Endodermal cell (in vitro differentiated cells): ENCODE measurements at regions not wholly inside any gene's neighbourhood (a gene's known extent, or its start where the extent isn't known, plus 50 kb on each side); places are given as distances from the start of the nearest gene placed in this dataset.

Experiments
- DNase-seq: peaks from one replicate; pipeline ENCODE4 v3.0.0-alpha.2; 2017
- H3K27ac ChIP-seq: 2 replicates; pipeline ENCODE4 v1.5.1; 2013; ENCODE audit warnings: mild to moderate bottlenecking, low read depth, low read length, moderate library complexity
- H3K27me3 ChIP-seq: 2 replicates; pipeline ENCODE4 v1.6.1; 2013; ENCODE audit warnings: mild to moderate bottlenecking, low read length, moderate library complexity; ENCODE audit not compliant: insufficient read depth, control insufficient read depth, poor library complexity, severe bottlenecking
- H3K36me3 ChIP-seq: 2 replicates; pipeline ENCODE4 v1.7.0; 2013; ENCODE audit warnings: mild to moderate bottlenecking, low read length, moderate library complexity; ENCODE audit not compliant: control insufficient read depth, insufficient read depth
- H3K4me1 ChIP-seq: one replicate; pipeline ENCODE4 v1.7.0; 2013; ENCODE audit warnings: low read length; ENCODE audit not compliant: control insufficient read depth, insufficient read depth
- H3K4me3 ChIP-seq: 2 replicates; pipeline ENCODE4 v1.5.1; 2013; ENCODE audit warnings: mild to moderate bottlenecking, low read length, moderate library complexity
- H3K9ac ChIP-seq: 2 replicates; pipeline ENCODE4 v1.6.1; 2013; ENCODE audit warnings: mild to moderate bottlenecking, low read length, moderate library complexity; ENCODE audit not compliant: poor library complexity, severe bottlenecking; ENCODE audit errors: extremely low read depth
- H3K9me3 ChIP-seq: 2 replicates; pipeline ENCODE4 v1.6.1; 2013; ENCODE audit warnings: mild to moderate bottlenecking, low read length, moderate library complexity; ENCODE audit not compliant: control insufficient read depth
- H3K27ac Mint-ChIP-seq: 2 replicates; pipeline ENCODE4 v1.8.0; 2020; ENCODE audit warnings: mixed read lengths
- H3K27me3 Mint-ChIP-seq: 2 replicates; pipeline ENCODE4 v1.8.0; 2021; ENCODE audit warnings: mild to moderate bottlenecking, mixed read lengths; ENCODE audit not compliant: insufficient read depth
- H3K36me3 Mint-ChIP-seq: 2 replicates; pipeline ENCODE4 v1.8.0; 2020; ENCODE audit warnings: low read depth, mixed read lengths
- H3K4me1 Mint-ChIP-seq: 2 replicates; pipeline ENCODE4 v1.8.0; 2020; ENCODE audit warnings: mixed read lengths
- H3K4me3 Mint-ChIP-seq: 2 replicates; pipeline ENCODE4 v1.8.0; 2020; ENCODE audit warnings: mild to moderate bottlenecking, moderate library complexity, mixed read lengths
- H3K9me3 Mint-ChIP-seq: 2 replicates; pipeline ENCODE4 v1.8.0; 2020; ENCODE audit warnings: mild to moderate bottlenecking, mixed read lengths
- WGBS, 2 experiments: methylation state at CpG; one replicate each; pipeline versions ENCODE4 v1.1.5 to v1.1.7; 2013; ENCODE audit warnings: missing lambda C conversion rate in 2 of 2, mixed read lengths in 1 of 2; ENCODE audit not compliant: insufficient coverage in 1 of 2, insufficient read length in 1 of 2; 5-methylcytosine and 5-hydroxymethylcytosine counted together
- TF ChIP-seq, protein P1 (sequence below): fragments of 200-600 bp; sonication (generic); conservative IDR thresholded peaks from 2 replicates; pipeline ENCODE4 v1.5.0; 2021; ENCODE audit warnings: antibody characterized with exemption, mild to moderate bottlenecking

DNA sequence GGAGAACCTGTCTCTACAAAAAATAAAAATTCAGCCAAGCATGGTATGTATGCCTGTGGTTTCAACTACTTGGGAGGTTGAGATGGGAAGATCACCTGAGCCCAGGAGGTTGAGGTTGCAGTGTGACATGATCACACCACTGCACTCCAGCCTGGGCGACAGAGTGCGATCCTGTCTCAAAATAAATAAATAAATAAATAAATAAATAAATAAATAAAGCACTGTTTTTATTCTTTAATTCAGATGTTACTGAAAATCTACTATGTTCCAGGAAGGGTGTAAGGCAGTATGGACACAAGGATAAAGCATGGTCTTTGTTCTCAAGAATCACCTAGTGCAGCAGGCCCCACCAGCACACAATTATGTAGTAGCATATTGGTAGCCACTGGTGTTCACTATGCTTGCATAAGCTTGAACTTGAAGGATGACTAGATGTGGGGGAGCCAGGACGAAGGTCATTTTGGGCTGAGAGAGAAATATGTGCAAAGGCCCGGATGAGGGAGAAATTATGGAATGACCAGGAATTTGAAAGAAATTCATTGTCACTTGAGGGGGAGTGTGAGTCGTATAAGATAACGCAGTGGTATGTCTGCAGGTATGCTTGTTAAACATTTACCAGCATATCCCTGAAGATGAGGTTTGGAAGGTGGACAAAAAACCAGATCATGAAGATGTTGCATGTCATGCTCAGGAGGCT lies 70.2 kb upstream of the CD180 start:
- no peak overlapping the region for H3K4me3 Mint-ChIP-seq
- Histone ChIP-seq H3K9ac (no peak overlapping the region), H3K27ac (no peak overlapping the region), H3K4me1 (no peaks in the 10 kb centered on the region), H3K27me3 (no peaks in the 10 kb centered on the region), H3K36me3 (no peaks in the 10 kb centered on the region), H3K9me3 (no peaks in the 10 kb centered on the region), H3K4me3 (no peak overlapping the region)
- H3K36me3 Mint-ChIP-seq = no peaks in the 10 kb centered on the region
- H3K4me1 Mint-ChIP-seq = no peaks in the 10 kb centered on the region
- TF ChIP-seq, protein P1, sequence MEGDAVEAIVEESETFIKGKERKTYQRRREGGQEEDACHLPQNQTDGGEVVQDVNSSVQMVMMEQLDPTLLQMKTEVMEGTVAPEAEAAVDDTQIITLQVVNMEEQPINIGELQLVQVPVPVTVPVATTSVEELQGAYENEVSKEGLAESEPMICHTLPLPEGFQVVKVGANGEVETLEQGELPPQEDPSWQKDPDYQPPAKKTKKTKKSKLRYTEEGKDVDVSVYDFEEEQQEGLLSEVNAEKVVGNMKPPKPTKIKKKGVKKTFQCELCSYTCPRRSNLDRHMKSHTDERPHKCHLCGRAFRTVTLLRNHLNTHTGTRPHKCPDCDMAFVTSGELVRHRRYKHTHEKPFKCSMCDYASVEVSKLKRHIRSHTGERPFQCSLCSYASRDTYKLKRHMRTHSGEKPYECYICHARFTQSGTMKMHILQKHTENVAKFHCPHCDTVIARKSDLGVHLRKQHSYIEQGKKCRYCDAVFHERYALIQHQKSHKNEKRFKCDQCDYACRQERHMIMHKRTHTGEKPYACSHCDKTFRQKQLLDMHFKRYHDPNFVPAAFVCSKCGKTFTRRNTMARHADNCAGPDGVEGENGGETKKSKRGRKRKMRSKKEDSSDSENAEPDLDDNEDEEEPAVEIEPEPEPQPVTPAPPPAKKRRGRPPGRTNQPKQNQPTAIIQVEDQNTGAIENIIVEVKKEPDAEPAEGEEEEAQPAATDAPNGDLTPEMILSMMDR = no peak
- no peaks in the 10 kb centered on the region for H3K9me3 Mint-ChIP-seq
- H3K27ac Mint-ChIP-seq = no peak overlapping the region
- H3K27me3 Mint-ChIP-seq = no peaks in the 10 kb centered on the region
- DNase-seq = no peak
- WGBS, 2 experiments = 89 to 95% methylated on average over 4 of the region's 6 CpGs

DNA sequence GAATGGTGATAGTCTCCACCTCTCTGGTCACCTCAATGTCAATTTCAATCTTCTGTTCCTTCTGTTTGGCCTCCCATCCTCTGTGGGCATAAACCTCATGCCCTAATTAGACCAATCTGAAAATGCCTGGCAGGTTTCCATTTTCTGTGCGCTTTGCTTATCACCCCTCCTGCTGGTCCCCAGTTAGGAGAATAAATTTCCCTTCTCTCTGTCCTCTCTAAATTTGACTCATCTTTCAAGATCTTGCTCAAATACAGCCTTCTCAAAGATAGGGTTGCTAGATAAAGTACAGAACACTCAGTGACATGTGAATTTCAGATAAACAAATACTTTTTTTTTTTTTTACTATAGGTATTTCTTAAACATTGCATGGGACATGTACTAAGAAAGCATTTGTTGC lies 69.4 kb upstream of the CD180 start:
- WGBS, 2 experiments = 91 to 100% methylated on average over 1 of the region's 1 CpG
- H3K36me3 Mint-ChIP-seq = no peaks in the 10 kb centered on the region
- TF ChIP-seq, protein P1 = no peak
- H3K9me3 ChIP-seq = no peaks in the 10 kb centered on the region
- no peaks in the 10 kb centered on the region for H3K4me1 ChIP-seq
- no peak for DNase-seq
- H3K27me3 Mint-ChIP-seq = no peaks in the 10 kb centered on the region
- no peak overlapping the region for H3K4me3 Mint-ChIP-seq
- no peaks in the 10 kb centered on the region for H3K9me3 Mint-ChIP-seq
- no peak overlapping the region for H3K27ac ChIP-seq
- no peaks in the 10 kb centered on the region for H3K36me3 ChIP-seq
- no peaks in the 10 kb centered on the region for H3K4me1 Mint-ChIP-seq
- no peaks in the 10 kb centered on the region for H3K27me3 ChIP-seq
- no peak overlapping the region for H3K27ac Mint-ChIP-seq
- no peak overlapping the region for H3K9ac ChIP-seq
- no peak overlapping the region for H3K4me3 ChIP-seq

DNA sequence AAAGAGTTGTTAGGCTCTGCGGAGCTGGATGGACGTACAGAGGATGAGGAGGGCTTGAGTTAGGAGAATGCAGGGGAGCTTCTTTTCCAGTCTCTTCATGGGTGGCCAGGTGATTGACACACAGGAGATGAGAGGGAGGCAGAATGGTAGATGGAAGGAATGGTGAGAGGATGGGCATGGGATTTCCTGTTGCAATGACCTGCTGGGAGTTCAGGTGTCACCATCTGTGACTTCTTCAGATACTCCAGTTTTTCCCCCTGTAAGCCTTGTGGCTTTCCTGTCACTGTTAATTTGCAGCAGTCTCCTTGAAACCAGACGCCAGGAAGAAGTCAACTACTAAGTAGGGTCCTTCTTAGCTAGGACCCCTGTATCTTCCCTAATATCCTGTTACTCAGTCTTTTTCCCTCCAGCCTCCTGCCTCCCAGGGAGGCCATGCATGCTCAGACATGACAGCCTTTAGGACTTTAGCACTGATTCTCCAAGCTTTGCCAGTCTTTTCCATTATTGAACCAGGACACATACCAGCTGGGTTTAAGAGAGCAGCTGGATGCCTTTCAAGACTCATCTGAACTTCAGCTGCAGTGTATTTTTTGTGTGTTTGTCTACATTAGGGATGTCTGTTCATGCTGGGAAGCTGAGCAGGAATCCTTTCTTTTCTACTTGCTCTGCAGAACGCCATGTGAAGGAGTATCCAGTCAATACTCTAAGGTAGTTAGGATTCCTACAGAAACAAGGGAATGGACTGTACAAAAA lies 67.2 kb upstream of the CD180 start:
- Histone ChIP-seq H3K36me3 (no peaks in the 10 kb centered on the region), H3K4me1 (no peaks in the 10 kb centered on the region), H3K27ac (no peak overlapping the region), H3K4me3 (no peak overlapping the region), H3K9ac (no peak overlapping the region), H3K27me3 (no peaks in the 10 kb centered on the region), H3K9me3 (no peaks in the 10 kb centered on the region)
- Mint-ChIP-seq H3K4me3 (no peak overlapping the region), H3K27me3 (no peaks in the 10 kb centered on the region), H3K4me1 (no peaks in the 10 kb centered on the region), H3K36me3 (no peaks in the 10 kb centered on the region), H3K9me3 (no peaks in the 10 kb centered on the region), H3K27ac (no peak overlapping the region)
- 84 to 92% methylated on average over 3 to 4 of the region's 4 CpGs for WGBS, 2 experiments
- TF ChIP-seq, protein P1 = no peak
- no peak for DNase-seq
